MCF 10A (cell line): ENCODE measurements at regions not wholly inside any gene's neighbourhood (a gene's known extent, or its start where the extent isn't known, plus 50 kb on each side); places are given as distances from the start of the nearest gene placed in this dataset.

Source experiments
- BruUV-seq: library from RNA; stranded (reverse); fragments of 400-500 nt; replicated peaks from 2 replicates; lab custom pipeline; 2021; lab: Mats Ljungman, UMichigan
- CTCF ChIA-PET: fragments of 300-600 bp; sonication (Branson Sonifier 250); formaldehyde crosslinking; extraction: SDS; loops from one replicate; lab custom pipeline; 2021; ENCODE audit warnings: antibody characterized with exemption, inconsistent platforms; lab: Yijun Ruan, JAX
- POLR2A ChIA-PET: fragments of 300-600, 350-650 bp; sonication (Branson Sonifier 250); formaldehyde crosslinking; extraction: SDS; loops from one replicate; lab custom pipeline; 2020; ENCODE audit warnings: antibody characterized with exemption, inconsistent platforms; lab: Yijun Ruan, JAX
- DNase-seq: peaks from one replicate; pipeline ENCODE4 v3.0.0-alpha.2; 2018; ENCODE audit not compliant: unreplicated experiment
- H3K27ac Mint-ChIP-seq: one replicate; pipeline ENCODE4 v1.8.0; 2022; ENCODE audit warnings: mild to moderate bottlenecking, low read depth, mixed read lengths; ENCODE audit not compliant: unreplicated experiment
- H3K27me3 Mint-ChIP-seq: one replicate; pipeline ENCODE4 v1.8.0; 2022; ENCODE audit warnings: mixed read lengths; ENCODE audit not compliant: insufficient read depth, unreplicated experiment
- H3K36me3 Mint-ChIP-seq: one replicate; pipeline ENCODE4 v1.8.0; 2022; ENCODE audit warnings: mild to moderate bottlenecking, moderate library complexity, mixed read lengths; ENCODE audit not compliant: insufficient read depth, unreplicated experiment
- H3K4me1 Mint-ChIP-seq: one replicate; pipeline ENCODE4 v1.8.0; 2022; ENCODE audit warnings: mixed read lengths; ENCODE audit not compliant: insufficient read depth, unreplicated experiment
- H3K4me3 Mint-ChIP-seq: one replicate; pipeline ENCODE4 v1.8.0; 2022; ENCODE audit warnings: mild to moderate bottlenecking, moderate library complexity, mixed read lengths; ENCODE audit not compliant: unreplicated experiment
- H3K9me3 Mint-ChIP-seq: one replicate; pipeline ENCODE4 v1.8.0; 2022; ENCODE audit warnings: mixed read lengths; ENCODE audit not compliant: unreplicated experiment
- CTCF ChIP-seq: fragments of 200-600 bp; IDR thresholded peaks from one replicate; pipeline ENCODE4 v1.8.0; 2022; ENCODE audit warnings: antibody characterized with exemption, mild to moderate bottlenecking; ENCODE audit not compliant: unreplicated experiment
- intact Hi-C: fragments of 100-400 bp; cut with micrococcal nuclease; formaldehyde crosslinking; loops from 2 replicates; pipeline ENCODE4 v1.14.1; 2022

- POLR2A ChIA-PET, result no interaction called here
- BruUV-seq, result no TSS peak
- CTCF ChIA-PET, result no interaction called here
These were observed 52.5 kb upstream of the FCN1 start for GRCh38 chr9:134970198-134970597.

DNA sequence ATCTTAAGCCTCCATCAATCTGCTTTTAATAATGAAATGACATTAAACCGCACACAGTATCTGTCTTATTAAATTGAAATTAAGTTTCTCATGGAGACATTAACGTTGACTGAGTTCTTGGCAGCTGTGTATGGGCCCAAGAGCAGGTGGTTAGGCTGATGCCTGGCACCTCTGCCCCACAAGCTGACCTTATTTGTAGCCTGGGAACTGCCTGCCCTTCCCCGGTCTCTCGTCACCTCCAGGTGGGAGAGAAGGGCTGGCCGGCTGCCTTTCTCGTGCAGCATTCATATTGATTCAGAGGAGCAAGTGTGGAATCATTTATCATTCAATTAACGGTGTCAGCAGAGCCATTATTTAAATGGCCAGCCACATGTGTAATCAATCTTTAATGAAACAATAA lies 53.0 kb upstream of the FCN1 start:
- H3K27me3 Mint-ChIP-seq, result peaks cover 56% of the 10 kb centered on the region
- no peak overlapping the region for H3K4me3 Mint-ChIP-seq
- DNase-seq, result no peak
- BruUV-seq, result no TSS peak
- no peak overlapping the region for H3K27ac Mint-ChIP-seq
- no peaks in the 10 kb centered on the region for H3K36me3 Mint-ChIP-seq
- ChIA-PET CTCF (no interaction called here), POLR2A (no interaction called here)
- no peak for TF ChIP-seq CTCF
- no peaks in the 10 kb centered on the region for H3K4me1 Mint-ChIP-seq
- intact Hi-C loops, result no loop called here
- H3K9me3 Mint-ChIP-seq, result no peaks in the 10 kb centered on the region

More at GRCh38 chr9:134970198-134970597, 52.5 kb upstream of the FCN1 start:
- intact Hi-C loops, result no loop called here
- Mint-ChIP-seq H3K27ac (no peak overlapping the region), H3K4me1 (no peaks in the 10 kb centered on the region), H3K36me3 (no peaks in the 10 kb centered on the region), H3K9me3 (no peaks in the 10 kb centered on the region), H3K4me3 (no peak overlapping the region), H3K27me3 (peaks cover 51% of the 10 kb centered on the region)
- no peak for DNase-seq
- no peak for TF ChIP-seq CTCF

DNA sequence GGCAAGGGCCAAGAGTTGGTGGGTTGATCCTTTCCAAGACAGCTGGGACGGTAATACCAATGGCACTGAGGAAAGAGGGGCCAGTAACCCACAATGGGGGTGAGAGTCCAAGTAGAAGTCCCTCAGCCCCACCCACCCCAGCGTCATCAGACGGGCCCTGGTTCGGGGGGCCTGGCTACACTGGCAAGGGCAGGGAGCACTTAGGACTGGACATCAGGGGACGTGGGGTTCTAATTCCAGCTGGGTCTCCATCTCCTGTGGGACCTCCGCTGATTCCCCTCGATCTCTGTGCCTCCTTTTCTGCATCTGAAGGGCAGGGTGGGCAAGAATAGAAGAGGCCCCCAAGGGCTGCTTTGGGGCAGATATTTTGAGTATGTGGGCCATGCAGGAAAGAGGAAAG lies 53.5 kb upstream of the FCN1 start:
- H3K27me3 Mint-ChIP-seq, result peaks cover 60% of the 10 kb centered on the region
- POLR2A ChIA-PET, result no interaction called here
- H3K36me3 Mint-ChIP-seq, result no peaks in the 10 kb centered on the region
- DNase-seq, result no peak
- H3K4me3 Mint-ChIP-seq, result no peak overlapping the region
- H3K4me1 Mint-ChIP-seq, result no peaks in the 10 kb centered on the region
- H3K9me3 Mint-ChIP-seq, result no peaks in the 10 kb centered on the region
- intact Hi-C loops, result no loop called here
- BruUV-seq, result no TSS peak
- no peak overlapping the region for H3K27ac Mint-ChIP-seq
- no peak for TF ChIP-seq CTCF
- CTCF ChIA-PET, result no interaction called here

GRCh38 chr9:134971696-134972095 lies 54.0 kb upstream of the FCN1 start:
- Mint-ChIP-seq H3K4me1 (no peaks in the 10 kb centered on the region), H3K9me3 (no peaks in the 10 kb centered on the region), H3K36me3 (no peaks in the 10 kb centered on the region), H3K27me3 (peaks cover 66% of the 10 kb centered on the region), H3K27ac (no peak overlapping the region), H3K4me3 (no peak overlapping the region)
- ChIA-PET CTCF (no interaction called here), POLR2A (no interaction called here)
- intact Hi-C loops, result no loop called here
- TF ChIP-seq CTCF, result no peak
- DNase-seq, result no peak
- BruUV-seq, result no TSS peak
